Keratinocyte (primary cell): ENCODE measurements at regions not wholly inside any gene's neighbourhood (a gene's known extent, or its start where the extent isn't known, plus 50 kb on each side); places are given as distances from the start of the nearest gene placed in this dataset.

Experiments used
- CTCF ChIP-seq, 3 experiments: IDR thresholded peaks in 1 of 3; conservative IDR thresholded peaks in 1 of 3; optimal IDR thresholded peaks in 1 of 3; 2 replicates in 2 of 3; 3 replicates in 1 of 3; pipeline versions ENCODE3 to v1.5.1; 2011; ENCODE audit warnings: low read length in 3 of 3, mild to moderate bottlenecking in 3 of 3, moderate library complexity in 2 of 3, control low read depth in 1 of 3, inconsistent platforms in 1 of 3; ENCODE audit not compliant: insufficient read depth in 2 of 3; ENCODE audit errors: extremely low read depth in 1 of 3
- EZH2 ChIP-seq: IDR thresholded peaks from one replicate; pipeline ENCODE4 v1.6.1; 2012; ENCODE audit warnings: inconsistent platforms, mild to moderate bottlenecking, low read length, moderate library complexity

- TF ChIP-seq CTCF (optimal IDR thresholded peaks at IDR 0.05 in 1 of 3, IDR thresholded peaks at IDR 0.05 in 1 of 3, conservative IDR thresholded peaks at IDR 0.05 in 1 of 3; ENCODE audit: extremely low read depth in 1 of 3, insufficient read depth in 2 of 3, low read length in 3 of 3) (no peak), EZH2 (no peak)
These were observed 85.5 kb downstream of the PALM2AKAP2 start for GRCh38 chr9:109865521-109865920.
